Activated naive CD4-positive, alpha-beta T cell treated with anti-CD3 and anti-CD28 coated beads for 36 hours (primary cell): ENCODE measurements at regions not wholly inside any gene's neighbourhood (a gene's known extent, or its start where the extent isn't known, plus 50 kb on each side); places are given as distances from the start of the nearest gene placed in this dataset.

Source experiments
- CTCF ChIA-PET: fragments of 350-600 bp; sonication (Branson Sonifier 250); formaldehyde crosslinking; loops from one replicate; lab custom pipeline; 2021; ENCODE audit warnings: antibody characterized with exemption; lab: Charles Lee
- DNase-seq: peaks from one replicate; pipeline ENCODE4 v3.0.0-alpha.2; 2020
- H3K27ac Mint-ChIP-seq: one replicate; pipeline ENCODE4 v1.8.0; 2021; ENCODE audit warnings: mild to moderate bottlenecking, mixed read lengths
- H3K27me3 Mint-ChIP-seq: one replicate; pipeline ENCODE4 v1.8.0; 2021; ENCODE audit warnings: low read depth, mixed read lengths
- H3K36me3 Mint-ChIP-seq: one replicate; pipeline ENCODE4 v1.8.0; 2021; ENCODE audit warnings: low read depth, mixed read lengths
- H3K4me1 Mint-ChIP-seq: one replicate; pipeline ENCODE4 v1.8.0; 2021; ENCODE audit warnings: low read depth, mixed read lengths
- H3K4me3 Mint-ChIP-seq: one replicate; pipeline ENCODE4 v1.8.0; 2021; ENCODE audit warnings: mild to moderate bottlenecking, moderate library complexity, mixed read lengths
- H3K9me3 Mint-ChIP-seq: one replicate; pipeline ENCODE4 v1.8.0; 2021; ENCODE audit warnings: mixed read lengths
- intact Hi-C: fragments of 100-400 bp; cut with micrococcal nuclease; formaldehyde crosslinking; loops from one replicate; pipeline ENCODE4 v1.15.1; 2023

DNA sequence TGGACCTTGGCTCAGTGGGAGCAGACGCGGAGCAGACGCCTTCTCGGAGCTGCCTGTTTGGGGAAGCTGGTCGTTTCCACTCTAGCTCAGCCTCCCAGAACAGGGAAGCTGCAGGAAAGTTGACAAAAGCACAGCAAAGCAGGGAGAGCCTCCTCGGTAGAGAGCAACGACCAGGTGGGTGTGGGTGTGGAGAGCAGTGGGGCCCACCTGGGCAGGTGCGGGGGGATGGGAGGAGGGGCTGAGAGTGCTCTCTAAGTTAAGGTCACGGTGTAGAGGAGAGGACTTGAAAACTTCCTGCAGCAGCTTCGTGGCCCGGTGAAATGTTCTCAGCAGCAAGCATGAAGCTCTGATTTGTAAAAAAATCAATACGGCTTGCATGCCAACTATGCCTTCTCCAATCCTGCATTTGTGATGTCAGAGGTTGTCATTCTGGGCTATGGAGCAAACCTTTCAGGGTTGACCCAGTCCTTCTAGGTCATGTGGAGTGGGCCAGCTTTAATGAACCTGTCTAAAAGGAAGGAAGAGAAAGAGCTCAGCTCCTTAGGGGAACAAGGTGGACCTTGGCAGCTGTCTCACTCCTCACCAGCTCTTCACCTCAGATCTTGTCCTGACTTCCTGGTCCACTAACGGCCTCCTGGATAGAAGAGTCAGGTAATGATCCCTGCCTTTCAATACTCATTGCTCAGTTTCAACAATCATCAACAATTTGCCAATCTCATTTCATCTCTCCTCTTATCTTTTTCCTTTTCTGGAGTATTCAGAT, 85.8 kb upstream of the UBL3 start:
- peak overlapping the region; percentile 83 for H3K27ac Mint-ChIP-seq
- no peaks in the 10 kb centered on the region for H3K9me3 Mint-ChIP-seq
- H3K4me3 Mint-ChIP-seq = peak overlapping the region; percentile 67
- H3K27me3 Mint-ChIP-seq = no peaks in the 10 kb centered on the region
- peaks cover 39% of the 10 kb centered on the region for H3K4me1 Mint-ChIP-seq
- CTCF ChIA-PET = interaction anchor here (0.9 to 5.4 kb wide), 14 partner anchors 9 to 178 kb away, joined by 3 to 62 read pairs (median 5); partner anchors contain the start of gene UBL3
- H3K36me3 Mint-ChIP-seq = no peaks in the 10 kb centered on the region
- intact Hi-C loops = loop anchor here (5.0 to 10.0 kb wide), 3 partner anchors 341 to 1226 kb away; partner anchors contain the start of genes HSPH1 and SLC7A1
- DNase-seq = peak; percentile 9

DNA sequence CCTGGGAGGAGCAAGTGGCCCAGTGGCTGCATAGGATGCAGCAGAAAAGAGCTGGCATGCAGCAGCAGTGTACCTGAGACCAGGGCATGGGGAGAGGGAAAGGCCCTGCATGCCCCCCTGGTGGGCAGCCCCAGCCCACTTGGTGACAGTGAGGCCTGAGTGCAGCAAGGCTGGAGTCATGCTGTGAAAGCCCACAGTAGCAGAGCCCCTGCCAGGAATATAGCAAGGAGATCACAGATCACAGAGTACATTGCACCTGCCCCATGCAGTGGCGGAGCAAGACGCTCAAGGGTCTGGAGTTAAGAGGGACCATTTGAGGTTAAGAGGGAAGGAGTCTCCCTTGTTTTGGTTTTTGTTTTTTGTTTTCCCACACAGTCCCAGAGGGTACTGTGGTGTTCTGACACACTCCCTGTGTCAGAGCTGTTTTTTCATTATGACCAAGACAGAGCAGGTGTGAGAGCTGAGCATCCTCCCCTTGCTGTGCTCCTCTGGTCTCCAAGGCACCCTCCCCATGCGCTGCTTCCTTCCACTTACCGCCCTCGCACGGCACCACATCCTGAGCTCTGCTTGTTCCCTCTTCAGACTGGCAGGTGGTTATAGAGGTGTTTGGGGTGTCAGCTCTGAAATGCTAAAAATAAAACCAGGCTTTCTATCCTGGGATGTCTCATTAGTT, 85.0 kb upstream of the UBL3 start:
- CTCF ChIA-PET = interaction anchor here (0.8 to 5.4 kb wide), 15 partner anchors 8 to 178 kb away, joined by 3 to 62 read pairs (median 5); partner anchors contain the start of gene UBL3
- Mint-ChIP-seq H3K9me3 (no peaks in the 10 kb centered on the region), H3K4me1 (peaks cover 39% of the 10 kb centered on the region), H3K36me3 (no peaks in the 10 kb centered on the region), H3K4me3 (peak overlapping the region; percentile 67), H3K27me3 (no peaks in the 10 kb centered on the region), H3K27ac (peak overlapping the region; percentile 83)
- peak; percentile 94 for DNase-seq
- intact Hi-C loops = loop anchor here (1.0 to 10.0 kb wide), 12 partner anchors 11 to 1227 kb away; partner anchors contain the start of genes HSPH1, SLC7A1, UBL3 and USPL1

DNA sequence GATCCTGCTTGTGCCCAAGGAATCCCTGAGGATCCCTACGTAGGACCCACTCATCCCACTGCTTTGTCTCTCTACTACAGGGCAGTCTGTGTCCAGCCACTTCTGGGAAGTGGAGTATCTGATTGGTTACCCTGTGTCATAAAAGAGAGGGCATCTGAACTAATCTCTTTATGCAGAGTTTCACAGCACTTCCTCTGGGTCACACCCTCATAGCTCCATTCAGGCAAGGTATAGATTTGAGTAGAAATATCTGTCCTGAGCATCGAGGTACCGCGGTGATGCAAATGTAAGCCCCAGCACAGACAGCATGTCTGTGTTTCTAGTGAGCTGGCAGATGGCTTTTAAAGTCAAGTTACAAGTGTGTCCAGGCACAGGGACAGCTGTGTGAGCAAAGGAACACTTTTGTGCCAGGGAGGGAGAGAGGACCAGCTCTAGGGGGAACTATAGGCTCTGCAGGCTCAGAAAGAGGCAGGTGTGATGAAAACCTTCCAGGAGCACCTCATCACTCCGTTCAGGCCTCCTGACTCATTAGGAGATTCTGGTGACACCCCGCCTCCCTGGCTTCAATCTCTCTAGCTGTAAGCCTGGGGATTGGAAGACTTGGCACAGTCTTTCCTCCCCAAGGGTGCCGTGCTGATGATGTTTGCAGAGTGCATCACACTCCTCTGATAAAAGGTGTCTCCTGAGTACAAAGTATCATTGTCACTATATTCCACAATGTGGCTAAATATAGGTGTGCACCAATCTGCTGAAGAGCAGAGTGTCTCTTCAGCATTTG, 84.3 kb upstream of the UBL3 start:
- intact Hi-C loops = loop anchor here (1.0 to 10.0 kb wide), 12 partner anchors 10 to 1228 kb away; partner anchors contain the start of genes HSPH1, SLC7A1, UBL3 and USPL1
- H3K9me3 Mint-ChIP-seq = no peaks in the 10 kb centered on the region
- H3K4me1 Mint-ChIP-seq = peaks cover 39% of the 10 kb centered on the region
- peak overlapping the region; percentile 83 for H3K27ac Mint-ChIP-seq
- H3K36me3 Mint-ChIP-seq = no peaks in the 10 kb centered on the region
- CTCF ChIA-PET = interaction anchor here (0.8 to 5.4 kb wide), 9 partner anchors 8 to 179 kb away, joined by 3 to 62 read pairs (median 4); partner anchors contain the start of gene UBL3
- H3K27me3 Mint-ChIP-seq = no peaks in the 10 kb centered on the region
- DNase-seq = peak; percentile 64
- no peak overlapping the region for H3K4me3 Mint-ChIP-seq

DNA sequence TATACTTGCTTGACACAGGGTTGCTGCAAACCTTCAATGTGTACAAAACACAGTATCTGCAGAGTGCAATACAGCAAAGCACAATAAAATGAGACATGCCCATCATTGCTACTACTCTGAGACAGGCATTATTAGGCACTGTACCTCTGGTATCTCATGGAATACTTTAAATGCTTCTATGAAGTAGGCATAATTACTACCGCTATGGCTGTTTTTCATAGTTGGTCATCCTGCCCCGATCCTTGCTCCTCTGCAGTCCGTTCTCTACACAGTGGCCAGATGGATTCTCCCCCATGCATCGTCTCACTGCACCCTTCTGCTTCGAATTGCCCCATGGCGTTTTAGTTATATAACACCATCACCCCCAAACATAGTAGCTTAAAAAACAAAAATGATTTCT, 83.0 kb upstream of the UBL3 start:
- no peaks in the 10 kb centered on the region for H3K27me3 Mint-ChIP-seq
- H3K36me3 Mint-ChIP-seq = no peaks in the 10 kb centered on the region
- DNase-seq = no peak
- H3K4me1 Mint-ChIP-seq = peaks cover 39% of the 10 kb centered on the region
- CTCF ChIA-PET = interaction anchor here (4.1 to 5.4 kb wide), 2 partner anchors 11 to 180 kb away, joined by 43 to 62 read pairs; no protein-coding TSS in a partner anchor
- H3K4me3 Mint-ChIP-seq = no peak overlapping the region
- intact Hi-C loops = loop anchor here (10.0 kb wide), 2 partner anchors 339 to 811 kb away; partner anchors contain the start of gene SLC7A1
- no peaks in the 10 kb centered on the region for H3K9me3 Mint-ChIP-seq
- H3K27ac Mint-ChIP-seq = no peak overlapping the region

DNA sequence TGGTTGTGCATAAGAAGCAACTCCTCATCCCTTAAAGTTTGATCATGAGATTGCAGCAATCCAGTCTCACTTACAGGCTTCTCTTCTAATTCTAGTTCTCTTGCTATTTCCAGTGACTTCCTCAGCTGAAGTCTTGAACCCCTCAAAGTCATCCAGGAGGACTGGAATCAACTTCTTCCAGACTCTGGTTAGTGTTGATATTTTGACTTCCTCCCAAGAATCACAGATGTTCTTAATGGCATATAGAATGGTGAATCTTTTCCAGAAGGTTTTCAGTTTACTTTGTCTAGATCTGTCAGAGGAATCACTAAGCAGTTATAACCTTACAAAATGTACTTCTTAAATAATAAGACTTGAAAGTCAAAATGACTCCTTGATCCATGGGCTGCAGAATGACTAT, 81.3 kb upstream of the UBL3 start:
- H3K27ac Mint-ChIP-seq = no peak overlapping the region
- peaks cover 23% of the 10 kb centered on the region for H3K4me1 Mint-ChIP-seq
- CTCF ChIA-PET = interaction anchor here (5.4 kb wide), 1 partner anchor 9 kb away, joined by 62 read pairs; no protein-coding TSS in a partner anchor
- intact Hi-C loops = loop anchor here (10.0 kb wide), 2 partner anchors 337 to 813 kb away; partner anchors contain the start of gene SLC7A1
- no peaks in the 10 kb centered on the region for H3K27me3 Mint-ChIP-seq
- H3K9me3 Mint-ChIP-seq = no peaks in the 10 kb centered on the region
- no peak overlapping the region for H3K4me3 Mint-ChIP-seq
- DNase-seq = no peak
- no peaks in the 10 kb centered on the region for H3K36me3 Mint-ChIP-seq

DNA sequence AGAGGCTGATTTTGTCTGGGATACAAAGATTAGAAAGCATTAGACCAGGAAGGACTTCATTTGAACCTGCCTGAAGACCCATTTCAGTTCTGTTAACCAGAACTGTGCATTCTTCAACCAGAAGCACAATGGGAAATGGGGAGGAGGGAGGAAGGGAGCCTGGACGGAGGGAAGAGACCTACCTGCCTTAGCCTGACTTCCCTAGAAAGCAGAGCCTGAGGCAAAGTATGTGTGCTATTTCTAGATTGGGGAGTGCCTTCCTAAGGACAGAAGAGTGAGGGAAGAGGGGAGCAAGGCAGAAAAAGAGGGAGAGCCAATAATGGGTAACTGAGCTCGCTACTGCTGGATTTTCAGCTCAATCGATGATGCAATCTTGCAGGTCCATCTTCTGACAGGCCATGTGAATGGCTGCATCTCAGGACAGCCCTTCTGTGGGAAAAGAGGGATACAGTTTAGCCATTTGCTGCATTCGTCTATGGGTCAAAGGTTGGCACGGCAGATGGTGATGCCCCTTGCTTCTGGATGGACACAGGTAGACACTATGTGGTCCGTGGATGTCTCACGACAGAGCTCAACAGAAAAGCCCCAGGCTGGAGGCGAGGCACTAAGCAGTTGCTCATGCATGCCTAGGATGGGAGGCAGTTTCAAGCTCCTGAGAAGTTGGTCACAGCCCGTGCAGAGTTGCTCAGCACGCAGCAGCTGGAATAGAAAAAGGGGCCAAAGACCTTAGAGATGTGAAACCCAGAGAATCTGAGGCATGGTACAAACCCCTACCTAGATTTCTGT, 78.8 kb upstream of the UBL3 start:
- H3K27me3 Mint-ChIP-seq = no peaks in the 10 kb centered on the region
- H3K4me3 Mint-ChIP-seq = no peak overlapping the region
- CTCF ChIA-PET = interaction anchor here (0.6 kb wide), 1 partner anchor 69 kb away, joined by 3 read pairs; no protein-coding TSS in a partner anchor
- peaks cover 10% of the 10 kb centered on the region for H3K4me1 Mint-ChIP-seq
- no peaks in the 10 kb centered on the region for H3K36me3 Mint-ChIP-seq
- no peaks in the 10 kb centered on the region for H3K9me3 Mint-ChIP-seq
- no peak for DNase-seq
- intact Hi-C loops = no loop called here
- H3K27ac Mint-ChIP-seq = no peak overlapping the region

DNA sequence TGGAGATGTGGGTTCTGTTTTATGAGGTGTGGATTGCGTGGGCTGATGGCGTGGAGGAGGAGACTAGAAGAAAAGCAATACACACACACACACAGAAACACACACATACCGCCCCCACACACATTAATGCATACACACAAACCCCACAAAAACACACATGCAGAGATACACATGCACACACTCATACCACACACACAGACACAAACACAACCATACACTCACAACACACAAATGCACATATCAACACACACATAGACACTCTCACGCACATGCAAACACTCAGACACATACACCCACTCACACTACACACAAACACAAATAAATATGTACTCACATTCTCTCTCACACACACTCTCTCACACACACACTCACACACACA, 75.7 kb upstream of the UBL3 start:
- intact Hi-C loops = no loop called here

DNA sequence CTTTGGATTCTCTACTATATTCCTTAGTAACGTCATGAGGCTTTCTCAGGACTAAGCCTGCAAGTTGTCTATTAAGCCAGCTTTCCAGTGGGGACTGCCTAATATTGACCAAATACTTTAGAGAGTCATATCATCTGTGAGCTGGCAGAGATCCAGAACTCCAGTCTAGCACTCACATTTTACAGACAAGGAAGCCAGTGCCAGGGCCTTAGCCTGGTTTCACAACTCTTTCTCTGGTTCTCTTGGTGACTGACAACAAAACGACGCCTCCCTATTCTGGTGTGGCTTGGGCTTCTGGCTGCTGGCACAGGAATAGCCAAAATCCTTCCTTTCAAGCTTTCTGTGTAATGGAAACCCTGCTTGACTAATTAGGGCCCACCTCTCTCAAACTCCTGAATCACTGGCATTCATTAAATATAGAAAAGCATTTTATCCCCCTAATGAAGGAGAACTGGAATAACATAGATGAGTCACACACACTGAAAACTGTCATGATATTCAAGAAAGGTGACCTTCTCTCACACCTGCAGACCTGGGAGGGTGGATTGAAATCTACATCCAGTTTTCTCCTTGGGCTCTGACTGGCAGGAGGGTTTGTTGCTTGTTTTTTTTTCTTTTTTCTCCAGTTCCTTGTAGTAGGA, 75.2 kb upstream of the UBL3 start:
- CTCF ChIA-PET = interaction anchor here (0.7 to 6.4 kb wide), 7 partner anchors 9 to 188 kb away, joined by 3 to 62 read pairs (median 5); no protein-coding TSS in a partner anchor
- no peak for DNase-seq
- Mint-ChIP-seq H3K4me3 (no peak overlapping the region), H3K36me3 (no peaks in the 10 kb centered on the region), H3K4me1 (peaks cover 19% of the 10 kb centered on the region), H3K27ac (no peak overlapping the region), H3K27me3 (no peaks in the 10 kb centered on the region), H3K9me3 (no peaks in the 10 kb centered on the region)
- intact Hi-C loops = no loop called here

More for the DNA sequence above, 75.7 kb upstream of the UBL3 start:
- no peak for DNase-seq
- no peak overlapping the region for H3K27ac Mint-ChIP-seq
- H3K4me1 Mint-ChIP-seq = peaks cover 19% of the 10 kb centered on the region
- H3K27me3 Mint-ChIP-seq = no peaks in the 10 kb centered on the region
- H3K36me3 Mint-ChIP-seq = no peaks in the 10 kb centered on the region
- CTCF ChIA-PET = interaction anchor here (6.4 kb wide), 1 partner anchor 8 kb away, joined by 62 read pairs; no protein-coding TSS in a partner anchor
- H3K9me3 Mint-ChIP-seq = no peaks in the 10 kb centered on the region
- no peak overlapping the region for H3K4me3 Mint-ChIP-seq

DNA sequence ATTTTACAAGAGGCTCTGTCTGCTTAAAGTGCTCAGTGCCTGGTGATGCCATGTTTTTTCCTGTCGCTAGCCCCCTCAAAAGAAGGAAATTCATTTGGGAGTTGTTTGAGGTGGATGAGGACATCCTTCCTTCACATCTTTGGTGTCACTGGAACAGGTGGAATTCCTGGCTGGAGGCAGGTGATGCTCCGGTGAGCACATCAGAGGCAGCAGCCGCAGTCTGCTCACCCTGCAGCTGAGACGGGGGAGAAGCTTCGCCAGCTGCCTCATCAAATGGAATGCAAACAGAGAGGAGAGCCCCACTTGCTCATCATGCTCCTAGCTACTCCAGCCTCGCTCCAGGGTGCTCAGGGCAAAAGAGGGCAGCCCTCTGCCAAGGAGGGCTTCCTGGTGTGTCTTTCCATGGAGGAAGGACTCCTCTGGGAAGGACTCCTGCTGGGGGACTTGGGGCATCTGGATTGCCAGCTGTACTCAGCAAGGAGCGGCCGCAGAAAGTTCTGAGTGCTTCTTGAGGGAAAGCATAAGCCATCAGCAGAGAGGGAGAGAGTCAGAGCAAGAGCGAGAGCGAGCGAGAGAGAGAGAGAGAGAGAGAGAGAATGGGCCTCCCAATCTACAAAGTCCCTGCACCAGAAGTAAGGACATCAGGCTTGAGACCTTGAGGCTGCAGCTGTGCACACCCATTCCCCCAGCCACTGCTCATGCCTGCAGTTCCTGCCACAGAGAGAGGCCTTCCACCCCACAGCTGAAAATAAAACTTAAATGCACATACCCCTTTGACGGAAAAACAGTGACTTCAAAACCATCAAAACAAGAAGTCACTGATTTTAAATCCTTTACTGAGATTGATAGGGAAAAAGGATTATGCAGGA, 74.3 kb upstream of the UBL3 start:
- Mint-ChIP-seq H3K27ac (no peak overlapping the region), H3K4me3 (no peak overlapping the region), H3K9me3 (no peaks in the 10 kb centered on the region), H3K4me1 (peaks cover 19% of the 10 kb centered on the region), H3K27me3 (no peaks in the 10 kb centered on the region), H3K36me3 (no peaks in the 10 kb centered on the region)
- CTCF ChIA-PET = interaction anchor here (0.6 to 6.4 kb wide), 22 partner anchors 10 to 417 kb away, joined by 3 to 62 read pairs (median 4); no protein-coding TSS in a partner anchor
- intact Hi-C loops = loop anchor here (1.0 kb wide), 3 partner anchors 11 to 153 kb away; partner anchors contain the start of gene UBL3
- no peak for DNase-seq
